H1 (cell line): ENCODE measurements at regions not wholly inside any gene's neighbourhood (a gene's known extent, or its start where the extent isn't known, plus 50 kb on each side); places are given as distances from the start of the nearest gene placed in this dataset.

Experiments used
- CHD2 ChIP-seq: IDR thresholded peaks from 2 replicates; pipeline ENCODE4 v1.6.1; 2012; ENCODE audit warnings: low read length, improper control_type of control experiment
- CTCF ChIP-seq, 3 experiments: IDR thresholded peaks; 1 replicate in 2 of 3; 2 replicates in 1 of 3; pipeline versions ENCODE4 v1.5.1 to v1.6.1; 2011; ENCODE audit warnings: low read length in 3 of 3, mild to moderate bottlenecking in 3 of 3, inconsistent platforms in 2 of 3, low read depth in 1 of 3, moderate library complexity in 1 of 3; ENCODE audit not compliant: insufficient read depth in 1 of 3; ENCODE audit errors: control extremely low read depth in 1 of 3
- GTF2F1 ChIP-seq: IDR thresholded peaks from 2 replicates; pipeline ENCODE4 v1.6.1; 2012; ENCODE audit warnings: low read depth, low read length, improper control_type of control experiment, borderline replicate concordance
- MAX ChIP-seq: IDR thresholded peaks from 2 replicates; pipeline ENCODE4 v1.6.1; 2012; ENCODE audit warnings: inconsistent platforms
- POLR2A ChIP-seq, 2 experiments: IDR thresholded peaks; 1 replicate in 1 of 2; 2 replicates in 1 of 2; pipeline ENCODE4 v1.6.1; 2011; ENCODE audit warnings: low read depth in 2 of 2, low read length in 2 of 2, mild to moderate bottlenecking in 2 of 2; ENCODE audit errors: control extremely low read depth in 1 of 2

GRCh38 chr16:86427433-86427851 is 82.9 kb upstream of the FOXF1 start:
- TF ChIP-seq CTCF (IDR thresholded peaks at IDR 0.05; ENCODE audit: control extremely low read depth in 1 of 3, insufficient read depth in 1 of 3, low read depth in 1 of 3, low read length in 3 of 3) = no peak
- no peak for TF ChIP-seq MAX
- TF ChIP-seq CHD2 = no peak
- no peak for TF ChIP-seq POLR2A (IDR thresholded peaks at IDR 0.05; ENCODE audit: control extremely low read depth in 1 of 2, low read depth in 2 of 2, low read length in 2 of 2)
- TF ChIP-seq GTF2F1 = no peak
